GM19438 (cell line): ENCODE measurements at regions not wholly inside any gene's neighbourhood (a gene's known extent, or its start where the extent isn't known, plus 50 kb on each side); places are given as distances from the start of the nearest gene placed in this dataset.
"Not testable (repeated sequence)": the region's sequence is repeated elsewhere in the genome, so short reads cannot be mapped to it uniquely, and the experiment has no call there.

Source experiments
- ATAC-seq: cut with Tn5 transposase; IDR thresholded peaks from one replicate; pipeline ENCODE4 v1.9.1; 2021; ENCODE audit warnings: low read depth; ENCODE audit not compliant: unreplicated experiment

DNA sequence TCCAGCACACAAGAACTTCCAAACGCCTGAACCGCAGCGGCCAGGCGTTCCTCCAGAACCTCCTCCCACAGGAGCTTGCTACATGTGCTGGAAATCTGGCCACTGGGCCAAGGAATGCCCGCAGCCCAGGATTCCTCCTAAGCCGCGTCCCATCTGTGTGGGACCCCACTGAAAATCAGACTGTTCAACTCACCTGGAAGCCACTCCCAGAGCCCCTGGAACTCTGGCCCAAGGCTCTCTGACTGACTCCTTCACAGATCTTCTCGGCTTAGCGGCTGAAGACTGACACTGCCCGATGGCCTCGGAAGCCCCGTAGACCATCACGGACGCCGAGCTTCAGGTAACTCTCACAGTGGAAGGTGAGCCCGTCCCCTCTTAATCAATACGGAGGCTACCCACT lies 130.2 kb upstream of the ADCY2 start:
- not testable (repeated sequence) for ATAC-seq

DNA sequence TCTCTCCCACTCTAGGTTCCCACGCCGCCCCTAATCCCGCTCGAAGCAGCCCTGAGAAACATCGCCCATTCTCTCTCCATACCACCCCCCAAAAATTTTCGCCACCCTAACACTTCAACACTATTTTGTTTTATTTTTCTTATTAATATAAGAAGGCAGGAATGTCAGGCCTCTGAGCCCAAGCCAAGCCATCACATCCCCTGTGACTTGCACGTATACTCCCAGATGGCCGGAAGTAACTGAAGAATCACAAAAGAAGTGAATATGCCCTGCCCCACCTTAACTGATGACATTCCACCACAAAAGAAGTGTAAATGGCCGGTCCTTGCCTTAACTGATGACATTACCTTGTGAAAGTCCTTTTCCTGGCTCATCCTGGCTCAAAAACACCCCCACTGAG lies 127.2 kb upstream of the ADCY2 start:
- not testable (repeated sequence) for ATAC-seq

DNA sequence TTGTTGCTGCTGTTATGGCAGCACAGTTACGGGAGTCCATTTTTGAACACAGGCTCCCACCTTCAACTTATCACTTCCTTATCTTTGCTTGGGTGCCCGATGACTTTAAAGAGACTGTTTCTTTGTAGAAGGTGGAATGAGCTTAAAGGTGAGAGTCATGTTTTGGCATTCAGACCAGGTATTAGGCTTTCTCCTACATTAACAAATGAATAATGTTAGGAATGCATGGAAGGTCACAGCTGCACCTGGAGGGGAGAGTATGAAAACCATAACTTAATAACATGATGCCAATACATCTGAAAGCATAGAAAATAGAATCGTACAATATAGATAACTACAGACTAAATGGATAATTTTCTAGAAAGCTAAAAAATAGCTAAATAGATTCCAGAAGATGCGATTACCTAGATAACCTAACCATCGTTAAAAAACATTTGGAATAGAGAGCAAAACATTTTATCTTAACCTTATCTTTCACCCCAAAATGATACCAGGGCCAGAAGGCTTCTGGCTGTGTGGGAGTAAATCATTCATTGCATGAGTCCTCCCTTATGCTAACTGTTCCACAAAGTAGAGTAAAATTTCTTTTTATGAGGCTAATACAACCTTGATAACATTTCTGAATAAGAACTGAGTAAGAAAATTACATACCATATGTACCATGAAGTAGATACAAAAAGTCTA lies 126.2 kb upstream of the ADCY2 start:
- ATAC-seq: no peak

DNA sequence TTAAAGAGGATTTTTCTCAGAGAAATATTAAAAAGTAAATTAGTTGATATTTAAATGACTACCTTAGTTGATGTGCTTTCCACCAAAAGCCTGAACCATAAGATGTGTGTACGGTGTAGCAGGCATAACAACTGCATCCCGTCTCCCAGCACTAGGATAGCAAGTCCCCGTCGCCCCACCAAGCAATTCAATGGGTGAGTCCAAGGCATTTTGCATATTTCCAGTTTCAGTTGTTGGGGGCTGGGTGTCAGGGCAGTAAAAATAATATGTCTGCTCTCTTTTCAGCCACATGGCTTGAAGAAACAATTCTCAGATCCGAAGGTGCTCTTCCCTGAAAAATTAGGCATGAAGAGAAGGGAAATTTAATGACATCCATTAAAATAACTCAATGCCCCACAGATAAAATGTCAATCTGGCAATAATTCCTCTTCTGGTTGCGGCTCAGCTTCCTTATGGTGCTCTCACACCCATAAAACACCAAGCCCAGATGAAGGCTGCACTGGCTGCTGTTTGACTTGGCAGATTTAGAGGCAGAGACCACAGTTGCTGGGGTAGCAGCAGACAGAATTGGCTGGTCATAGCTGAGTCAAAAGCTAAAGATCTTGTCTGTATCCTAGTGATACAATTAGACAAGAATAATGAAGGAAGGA lies 124.4 kb upstream of the ADCY2 start:
- ATAC-seq: no peak

DNA sequence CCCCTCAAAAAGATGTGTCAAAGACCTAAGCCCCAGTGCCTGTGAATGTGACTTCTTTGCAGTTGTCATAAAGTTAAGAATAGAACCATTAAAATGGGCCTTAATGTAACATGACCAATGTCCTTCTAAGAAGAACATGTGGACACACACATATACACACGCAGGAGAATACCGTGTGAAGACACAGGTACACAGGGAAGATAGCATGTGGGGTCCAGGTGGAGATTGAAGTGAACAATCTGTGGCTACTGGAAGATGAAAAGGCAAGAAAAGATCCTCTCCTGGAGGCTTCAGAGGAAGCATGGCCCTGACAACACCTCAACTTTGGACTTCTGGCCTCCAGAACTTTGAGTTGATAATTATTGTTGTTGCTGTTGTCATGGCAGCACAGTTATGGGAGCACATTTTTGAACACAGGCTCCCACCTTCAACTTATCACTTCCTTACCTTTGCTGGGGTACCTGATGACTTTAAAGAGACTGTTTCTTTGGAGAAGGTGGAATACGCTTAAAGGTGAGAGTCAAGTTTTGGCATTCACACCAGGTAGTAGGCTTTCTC lies 123.5 kb upstream of the ADCY2 start:
- ATAC-seq: no peak

DNA sequence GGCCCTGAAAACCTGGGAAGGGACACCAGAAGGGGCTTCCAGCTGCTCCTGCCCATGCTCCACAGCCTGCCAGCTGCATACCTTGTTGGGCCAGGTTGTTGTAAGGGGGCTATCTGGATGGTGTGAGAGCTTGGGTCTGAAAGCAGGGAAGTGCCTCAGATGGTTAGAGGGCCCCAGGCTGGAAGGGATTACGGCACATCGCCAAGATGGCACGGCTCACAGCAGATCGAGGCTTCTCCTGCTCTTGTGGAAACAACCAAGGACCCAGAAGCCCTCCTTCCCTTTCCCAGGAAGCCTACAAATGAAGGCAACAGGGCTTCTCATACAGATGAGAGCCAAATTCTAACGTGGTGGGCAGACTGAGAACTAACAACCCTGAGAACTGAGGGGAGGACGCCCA lies 121.7 kb upstream of the ADCY2 start:
- no peak for ATAC-seq

DNA sequence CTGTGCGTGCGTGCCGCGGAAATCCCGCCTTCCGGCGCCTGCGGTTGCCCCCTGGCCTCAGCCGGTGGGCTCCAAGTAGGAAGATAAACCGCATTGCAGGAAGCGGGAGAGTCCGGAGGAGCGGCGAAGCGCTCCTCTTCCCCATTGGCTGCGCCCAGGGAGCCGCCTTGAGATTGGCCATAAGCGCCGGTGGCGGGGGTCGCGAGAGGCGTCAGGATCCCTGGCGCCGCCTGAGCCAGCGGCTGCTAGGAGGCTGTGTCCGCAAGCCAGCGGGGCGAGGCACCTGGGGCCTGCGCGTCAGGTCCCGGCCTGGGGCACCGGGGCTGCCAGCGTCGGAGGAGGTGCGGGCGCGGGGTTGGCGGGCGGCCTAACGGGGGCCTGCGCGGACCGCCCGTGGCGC lies 106.3 kb upstream of the ADCY2 start:
- not testable (repeated sequence) for ATAC-seq

DNA sequence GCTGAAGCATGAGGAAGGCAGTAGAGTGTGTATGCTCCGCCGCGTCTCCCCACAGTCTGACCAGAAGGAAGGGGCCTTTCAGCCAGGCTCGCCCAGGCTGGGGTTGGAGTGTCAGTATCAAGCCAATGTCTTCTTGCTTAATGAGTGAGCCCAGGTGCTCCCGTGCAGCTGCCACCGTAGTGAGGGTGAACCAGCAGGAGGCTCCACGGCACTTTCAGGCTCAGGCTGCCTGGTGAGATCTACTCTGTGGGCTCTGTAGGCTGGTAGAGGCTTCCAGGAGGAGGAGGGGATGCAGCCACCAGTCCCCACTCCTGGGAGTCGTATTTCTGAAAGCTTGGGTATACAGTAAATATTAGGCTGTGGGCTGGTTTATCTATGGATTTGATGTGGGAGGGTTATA lies 98.1 kb upstream of the ADCY2 start:
- ATAC-seq: not testable (repeated sequence)

DNA sequence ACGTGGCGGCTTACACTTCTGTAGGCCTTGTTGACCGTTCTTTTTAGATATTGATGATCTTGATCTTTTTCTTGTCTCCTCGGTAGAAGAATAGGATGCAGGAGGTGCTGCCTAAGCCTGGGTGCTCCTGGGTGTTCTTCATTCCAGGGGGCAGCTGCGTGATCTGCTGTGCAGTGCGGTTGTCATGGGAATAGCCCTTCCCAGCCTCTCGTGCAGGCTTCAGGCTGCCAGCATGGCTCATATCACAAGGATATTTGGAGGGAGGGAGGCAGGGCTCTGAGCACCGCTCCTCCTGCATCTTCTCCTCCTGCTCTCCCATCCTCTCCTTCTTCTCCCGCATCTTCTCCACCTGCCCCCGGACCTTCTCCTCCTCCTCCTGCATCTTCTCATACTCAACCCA lies 96.2 kb upstream of the ADCY2 start:
- not testable (repeated sequence) for ATAC-seq

DNA sequence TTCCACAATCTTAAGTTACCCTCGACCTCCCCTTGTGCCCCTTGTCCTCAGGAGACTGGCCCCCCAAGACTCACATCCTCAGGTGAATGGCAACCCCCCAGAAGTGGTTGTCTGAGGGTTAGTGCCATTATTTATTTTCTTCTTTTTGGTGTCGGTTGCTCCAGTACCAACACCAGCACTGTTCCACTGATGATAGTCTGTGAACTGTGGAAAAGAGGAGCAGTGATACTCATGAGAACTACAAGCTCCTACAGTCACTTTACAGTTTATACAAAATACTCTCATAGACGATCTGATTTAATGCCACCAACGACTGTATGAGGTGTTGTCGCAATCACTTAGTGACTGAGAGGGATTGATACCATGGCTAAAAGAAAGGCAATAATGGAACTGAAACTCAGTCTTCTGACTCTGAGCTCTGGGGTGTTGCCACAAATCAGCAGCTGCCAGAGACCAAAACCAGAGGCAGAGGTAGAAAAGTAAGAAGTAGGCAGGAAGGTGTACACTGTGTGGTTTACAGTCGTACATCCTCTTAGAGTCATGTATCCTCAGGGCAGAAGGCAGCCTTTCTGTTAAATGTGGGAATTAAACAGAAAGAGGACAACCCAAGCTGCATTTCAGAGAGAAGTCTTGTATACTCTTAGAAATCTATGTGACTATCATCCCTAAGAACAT lies 90.8 kb upstream of the ADCY2 start:
- not testable (repeated sequence) for ATAC-seq

DNA sequence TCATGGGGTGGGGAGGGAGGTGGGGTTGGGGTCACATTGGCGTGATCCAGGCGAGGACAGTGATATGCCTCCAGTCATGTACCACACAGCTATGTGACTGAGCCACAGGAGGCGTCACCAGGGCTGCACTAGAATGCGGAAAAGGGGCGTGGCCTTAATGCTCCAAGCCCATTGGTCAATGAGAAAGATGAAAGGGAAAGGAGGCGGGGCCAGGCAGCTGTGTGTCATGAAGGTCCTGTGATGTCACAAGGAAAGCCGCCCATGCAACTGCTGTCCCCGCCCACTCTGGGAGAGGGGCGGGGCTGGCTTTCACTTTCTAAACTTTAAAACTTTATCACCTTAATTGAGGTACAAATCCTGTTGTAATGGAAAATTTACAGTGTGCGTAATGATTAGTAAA lies 89.4 kb upstream of the ADCY2 start:
- ATAC-seq: not testable (repeated sequence)

DNA sequence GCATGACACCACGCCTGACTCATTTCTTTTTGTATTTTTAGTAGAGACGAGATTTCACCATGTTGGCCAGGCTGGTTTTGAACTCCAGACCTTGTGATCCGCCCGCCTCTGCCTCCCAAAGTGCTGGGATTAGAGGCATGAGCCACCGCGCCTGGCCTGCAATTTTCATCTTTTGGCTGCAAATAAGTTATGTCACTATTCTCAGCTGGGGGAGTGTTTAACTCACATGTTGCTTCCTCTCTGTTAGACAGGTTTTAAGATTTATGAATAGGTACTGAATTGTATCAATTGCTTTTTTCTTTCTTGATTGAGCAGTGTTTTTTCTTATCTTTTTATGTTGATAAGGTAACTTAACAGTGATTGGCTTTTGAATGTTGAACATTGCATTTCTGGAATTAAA lies 88.2 kb upstream of the ADCY2 start:
- not testable (repeated sequence) for ATAC-seq

DNA sequence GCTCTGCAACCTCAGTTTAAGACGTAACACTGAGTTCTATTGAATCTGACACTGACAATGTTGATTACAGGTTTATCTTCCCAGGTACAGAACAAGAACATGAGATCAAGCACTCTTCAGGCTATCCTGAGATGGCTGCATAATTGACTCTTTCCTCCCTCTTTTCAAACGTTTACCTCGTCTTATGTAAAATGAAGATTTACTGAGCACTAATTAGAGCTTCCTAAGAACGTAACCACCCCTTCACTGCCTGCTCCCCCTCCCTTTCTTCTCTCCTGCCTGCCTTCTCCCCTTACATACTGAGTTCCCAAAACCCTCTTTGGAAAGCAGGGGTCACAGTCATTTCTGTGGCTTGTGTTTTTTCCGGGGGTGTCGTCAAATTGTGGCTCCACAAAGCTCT lies 86.2 kb upstream of the ADCY2 start:
- ATAC-seq: not testable (repeated sequence)

DNA sequence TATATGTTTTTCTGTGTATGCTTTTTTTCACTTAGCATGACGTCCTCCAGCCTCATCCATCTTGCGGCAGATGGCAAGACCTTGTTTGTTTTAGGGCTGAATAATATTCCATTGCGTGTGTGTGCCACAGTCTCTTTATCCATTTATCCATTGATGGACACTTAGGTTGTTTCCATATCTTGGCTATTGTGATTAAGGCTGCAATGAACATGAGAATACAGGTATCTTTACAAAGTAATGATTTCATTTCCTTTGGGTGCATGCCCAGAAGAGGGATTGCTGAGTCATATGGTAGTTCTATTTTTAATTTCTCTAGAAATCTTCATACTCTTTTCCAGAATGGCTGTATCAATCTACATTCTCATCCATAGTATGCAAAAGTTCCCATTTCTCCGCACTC lies 85.3 kb upstream of the ADCY2 start:
- not testable (repeated sequence) for ATAC-seq

DNA sequence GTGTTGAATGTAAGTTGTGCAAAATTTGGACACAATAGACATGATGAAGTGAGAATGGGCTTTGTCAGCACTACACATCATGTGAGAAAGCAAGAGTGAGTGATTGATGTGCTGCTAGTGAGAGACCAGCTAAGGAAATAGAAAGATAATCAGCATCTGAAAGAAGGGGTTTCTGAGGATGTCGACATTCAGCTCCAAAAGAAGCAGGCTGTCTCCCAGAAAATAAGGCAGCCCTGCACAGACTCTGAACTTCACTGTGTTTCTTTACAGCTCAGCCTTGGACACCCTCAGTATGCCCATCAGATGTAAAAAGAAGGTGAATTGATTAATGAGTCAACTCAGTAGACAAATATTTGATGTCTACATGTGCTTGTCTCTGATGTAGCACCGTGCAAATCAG lies 80.8 kb upstream of the ADCY2 start:
- no peak for ATAC-seq

DNA sequence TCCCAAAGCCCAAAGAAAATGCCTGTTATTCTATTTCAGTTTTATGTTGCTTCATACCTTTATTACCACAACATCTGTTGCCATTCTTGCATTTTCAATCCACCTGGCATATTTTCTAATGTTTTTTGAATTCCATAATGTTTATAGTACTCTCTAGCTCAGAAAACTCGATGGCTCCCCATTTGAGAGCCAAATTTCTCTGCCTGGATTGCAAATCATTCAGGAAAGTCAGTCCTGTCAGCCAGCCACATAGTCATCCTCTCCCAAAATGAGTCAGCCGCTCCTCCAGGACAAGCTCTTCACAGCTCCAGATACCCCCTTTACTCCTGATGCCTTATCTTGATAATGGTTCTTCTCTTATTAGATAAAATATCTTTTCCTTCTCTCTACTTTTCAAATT lies 78.2 kb upstream of the ADCY2 start:
- no peak for ATAC-seq

DNA sequence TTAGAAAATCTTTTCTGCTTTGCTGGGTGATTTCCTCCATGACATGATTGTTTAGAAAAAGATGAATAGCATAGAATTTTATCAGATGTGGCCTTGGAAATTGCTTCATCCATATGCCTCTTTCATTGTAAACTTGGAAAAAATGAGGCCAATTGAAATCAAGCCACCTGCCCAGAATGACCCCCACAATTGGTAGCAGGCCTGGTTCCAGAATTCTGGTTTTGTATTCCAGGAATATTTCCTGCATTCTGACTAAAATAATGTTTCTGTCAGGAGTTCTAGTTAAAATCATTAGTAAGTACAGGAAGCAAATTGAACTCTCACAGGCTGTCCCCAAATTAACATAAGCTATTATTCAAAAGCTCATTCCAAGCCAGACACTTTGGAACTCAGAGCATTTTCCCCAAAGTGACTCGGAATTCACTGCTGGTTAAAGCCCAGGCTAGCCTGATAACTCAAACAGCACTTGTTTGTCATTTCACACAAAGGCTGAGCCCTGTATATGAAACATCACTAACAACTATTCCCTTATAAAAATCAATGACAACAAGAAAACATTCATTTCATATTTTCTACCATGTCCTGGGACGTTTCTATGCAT lies 75.1 kb upstream of the ADCY2 start:
- no peak for ATAC-seq

DNA sequence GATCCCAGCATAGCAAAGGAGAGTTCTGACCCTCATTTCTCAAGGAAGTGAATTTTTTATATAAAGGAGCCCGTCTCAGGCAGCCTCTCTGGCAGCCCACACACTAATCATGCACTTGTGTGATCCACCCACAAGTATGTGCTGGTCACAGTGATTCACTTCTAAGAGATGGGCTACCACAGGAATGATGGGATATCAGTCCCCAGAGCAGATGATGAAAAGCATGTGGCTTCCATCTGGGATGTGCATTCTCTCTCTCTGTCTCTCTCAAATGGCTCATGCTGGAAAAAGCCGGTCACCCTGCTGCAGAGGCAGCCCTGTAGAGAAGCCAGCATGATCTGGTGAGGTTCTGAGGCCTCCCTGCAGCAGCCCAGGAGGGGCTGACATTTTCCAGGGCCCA lies 74.2 kb upstream of the ADCY2 start:
- ATAC-seq: no peak

DNA sequence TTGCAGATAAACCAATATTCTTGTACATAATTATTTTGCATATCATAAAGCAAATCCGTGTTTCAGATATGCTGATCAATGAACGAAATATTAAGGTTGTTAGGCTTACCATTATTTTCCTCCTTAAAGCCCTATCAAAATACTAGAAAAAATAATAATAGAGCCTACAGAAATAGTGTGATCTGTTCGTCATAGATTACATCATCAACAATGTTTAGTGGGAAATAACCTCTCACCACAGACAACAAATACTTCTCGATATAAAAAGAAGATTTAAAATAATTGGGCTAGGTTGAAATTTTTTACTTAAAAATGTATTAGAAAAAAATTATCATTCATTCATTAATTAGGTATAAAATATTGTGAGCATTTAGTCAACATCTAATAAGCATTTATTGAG lies 71.0 kb upstream of the ADCY2 start:
- ATAC-seq: no peak

DNA sequence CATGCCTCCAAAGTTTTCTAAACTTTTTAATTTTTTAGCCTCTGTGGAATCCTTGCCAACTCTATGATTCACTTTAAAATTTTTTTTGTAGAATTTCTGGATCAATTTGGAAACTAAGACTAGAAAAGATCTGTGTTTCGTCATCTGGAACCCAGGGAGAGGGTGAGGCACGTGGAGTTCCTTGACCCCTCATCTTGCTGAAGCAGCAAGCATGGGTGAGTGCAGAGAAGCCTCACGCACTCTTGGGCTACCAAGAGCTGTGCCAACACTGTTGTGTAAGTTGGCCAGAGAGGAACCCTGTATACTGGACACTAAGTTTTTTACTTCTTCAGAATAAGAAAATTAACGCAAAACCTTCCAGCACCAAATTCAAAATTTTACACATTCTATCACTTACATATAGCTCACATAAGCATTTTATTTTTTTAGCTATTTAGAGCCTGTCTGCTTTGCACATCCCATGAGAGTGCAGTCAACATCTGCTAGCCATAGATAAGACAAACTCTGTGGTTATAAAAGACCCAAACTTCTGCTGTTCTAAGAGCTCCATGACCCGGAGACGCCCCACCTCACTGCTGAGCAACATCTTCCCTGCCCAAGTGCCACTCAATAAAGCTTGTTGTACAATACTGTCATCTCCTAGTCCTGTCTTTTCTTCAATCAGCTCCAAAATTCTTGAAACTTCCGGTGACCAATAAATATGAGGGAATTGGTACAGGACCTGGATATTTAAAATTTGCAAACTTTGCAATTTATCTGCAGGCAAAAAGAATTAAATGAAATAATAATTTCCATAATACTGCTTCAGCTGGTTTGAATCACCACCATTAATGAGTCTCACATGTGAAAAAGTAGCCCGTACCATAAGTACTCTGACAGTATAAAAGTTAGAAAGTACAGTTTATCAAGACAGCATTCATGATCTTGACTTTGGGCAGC lies 69.7 kb upstream of the ADCY2 start:
- no peak for ATAC-seq
